Fibroblast of the aortic adventitia (primary cell): ENCODE measurements at regions not wholly inside any gene's neighbourhood (a gene's known extent, or its start where the extent isn't known, plus 50 kb on each side); places are given as distances from the start of the nearest gene placed in this dataset.
"Not testable (repeated sequence)": the region's sequence is repeated elsewhere in the genome, so short reads cannot be mapped to it uniquely, and the experiment has no call there.

Source experiments
- DNase-seq: peaks from one replicate; pipeline ENCODE4 v3.0.0-alpha.2; 2010; ENCODE audit warnings: low read depth
- H3K4me3 ChIP-seq: 2 replicates; pipeline ENCODE4 v1.5.1; 2011; ENCODE audit warnings: low read depth, mild to moderate bottlenecking, control low read depth, low read length, moderate library complexity
- CTCF ChIP-seq: IDR thresholded peaks from 2 replicates; pipeline ENCODE4 v1.5.1; 2011; ENCODE audit warnings: mild to moderate bottlenecking, low read length, control low read depth, inconsistent platforms; ENCODE audit not compliant: insufficient read depth

- no peak overlapping the region for H3K4me3 ChIP-seq
- TF ChIP-seq CTCF, result no peak
- DNase-seq, result no peak
Measured at GRCh38 chr12:71282925-71283324, 125.1 kb upstream of the TSPAN8 start.

- H3K4me3 ChIP-seq, result no peak overlapping the region
- TF ChIP-seq CTCF, result no peak
- DNase-seq, result no peak
Measured at GRCh38 chr12:71282020-71282419, 124.2 kb upstream of the TSPAN8 start.

GRCh38 chr12:71281425-71281824 is 123.6 kb upstream of the TSPAN8 start:
- no peak for DNase-seq
- H3K4me3 ChIP-seq, result no peak overlapping the region
- TF ChIP-seq CTCF, result no peak

DNA sequence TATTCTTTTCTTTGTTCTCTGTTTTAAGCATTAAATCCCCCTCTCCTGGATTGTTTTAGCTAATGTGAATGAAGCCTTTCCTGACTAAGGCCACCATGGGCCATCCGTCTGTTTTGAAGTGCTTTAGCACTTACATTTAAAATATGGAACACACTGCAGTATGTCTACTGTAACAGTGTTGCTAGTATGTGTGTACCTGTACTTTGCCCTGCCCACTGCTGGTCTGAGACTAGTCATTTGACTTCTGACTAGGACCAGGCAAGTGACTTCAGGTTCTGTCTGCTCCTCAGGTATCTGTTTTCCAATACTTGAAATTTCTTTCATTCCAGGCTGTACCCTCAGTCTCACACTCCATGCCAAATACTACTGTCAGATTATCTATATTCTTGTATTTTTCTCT is 120.1 kb upstream of the TSPAN8 start:
- no peak for DNase-seq
- no peak overlapping the region for H3K4me3 ChIP-seq
- TF ChIP-seq CTCF, result no peak

GRCh38 chr12:71276541-71276940 is 118.7 kb upstream of the TSPAN8 start:
- TF ChIP-seq CTCF, result no peak
- no peak overlapping the region for H3K4me3 ChIP-seq
- peak; percentile 30 for DNase-seq

GRCh38 chr12:71270794-71271193 is 113.0 kb upstream of the TSPAN8 start:
- DNase-seq, result not testable (repeated sequence)

GRCh38 chr12:71270057-71270456 is 112.3 kb upstream of the TSPAN8 start:
- TF ChIP-seq CTCF, result no peak
- no peak for DNase-seq
- no peak overlapping the region for H3K4me3 ChIP-seq

More at GRCh38 chr12:71270794-71271193, 113.0 kb upstream of the TSPAN8 start:
- H3K4me3 ChIP-seq, result not testable (repeated sequence)
